HepG2 (cell line): ENCODE measurements at regions not wholly inside any gene's neighbourhood (a gene's known extent, or its start where the extent isn't known, plus 50 kb on each side); places are given as distances from the start of the nearest gene placed in this dataset.
"Not testable (repeated sequence)": the region's sequence is repeated elsewhere in the genome, so short reads cannot be mapped to it uniquely, and the experiment has no call there.

Experiments
- ATAC-seq: fragments of 200-7000 bp; cut with Tn5 transposase; 3 replicates; pipeline ENCODE4 v1.9.1; 2020; ENCODE audit warnings: mild to moderate bottlenecking, moderate library complexity
- BruUV-seq: library from RNA; stranded (reverse); fragments of 400-500 nt; replicated peaks from 2 replicates; lab custom pipeline; 2021; lab: Mats Ljungman, UMichigan
- CTCF ChIA-PET: fragments of 300-600 bp; formaldehyde crosslinking; extraction: SDS; loops from one replicate; lab custom pipeline; 2021; ENCODE audit warnings: low total read pairs, inconsistent platforms, low intra/inter-chr PET ratio; lab: Yijun Ruan, JAX
- POLR2A ChIA-PET: fragments of 350-600 bp; sonication (Branson Sonifier 250); formaldehyde crosslinking; loops from one replicate; lab custom pipeline; 2020; ENCODE audit warnings: antibody characterized with exemption, inconsistent platforms; lab: Yijun Ruan, JAX
- DNase-seq: peaks from one replicate; pipeline ENCODE4 v3.0.0-alpha.2; 2015; ENCODE audit warnings: low spot score
- FAIRE-seq: peaks from 3 replicates; lab custom pipeline; 2011; peaks lifted over from hg19 to GRCh38; lab: Jason Lieb, UNC
- H2AFZ ChIP-seq: one replicate; pipeline ENCODE4 v1.6.1; 2011; ENCODE audit warnings: low read length, inconsistent platforms
- H3K27ac ChIP-seq: fragments of 300-600 bp; 3 replicates; pipeline ENCODE4 v1.8.0; 2011; ENCODE audit warnings: mixed run types, mild to moderate bottlenecking, mixed read lengths, low read length, inconsistent platforms; ENCODE audit not compliant: insufficient read depth; ENCODE audit errors: extremely low read length
- H3K27me3 ChIP-seq, 2 experiments: fragments of 200-600 bp in 1 of 2; 2 replicates in 1 of 2; 3 replicates in 1 of 2; pipeline versions ENCODE4 v1.6.0 to v1.8.0; 2011; ENCODE audit warnings: low read length in 2 of 2, mild to moderate bottlenecking in 2 of 2, moderate library complexity in 2 of 2, inconsistent platforms in 1 of 2; ENCODE audit not compliant: insufficient read depth in 2 of 2, control insufficient read depth in 1 of 2
- H3K36me3 ChIP-seq, 2 experiments: fragments of 200-600 bp in 1 of 2; replicated peaks in 1 of 2; 2 replicates in 1 of 2; 3 replicates in 1 of 2; pipeline versions ENCODE4 v1.5.1 to v1.8.0; 2011; ENCODE audit warnings: low read length in 2 of 2, inconsistent platforms in 1 of 2; ENCODE audit not compliant: insufficient read depth in 2 of 2, control insufficient read depth in 1 of 2
- H3K4me1 ChIP-seq: 2 replicates; pipeline ENCODE4 v1.5.1; 2012; ENCODE audit warnings: low read length, inconsistent platforms; ENCODE audit not compliant: insufficient read depth
- H3K4me2 ChIP-seq: 2 replicates; pipeline ENCODE4 v1.6.0; 2011; ENCODE audit warnings: low read depth, low read length, inconsistent platforms
- H3K4me3 ChIP-seq, 3 experiments: fragments of 200-600 bp in 1 of 3; sonication (generic), shearing (Covaris generic) in 1 of 3; replicated peaks in 1 of 3; 2 replicates each; pipeline ENCODE4 v1.5.1; 2011 to 2016; ENCODE audit warnings: low read length in 3 of 3, inconsistent platforms in 2 of 3, low read depth in 2 of 3, mild to moderate bottlenecking in 2 of 3, control low read depth in 1 of 3, mixed read lengths in 1 of 3; ENCODE audit not compliant: insufficient read depth in 1 of 3
- H3K79me2 ChIP-seq: one replicate; pipeline ENCODE4 v1.6.1; 2011; ENCODE audit warnings: low read length, inconsistent platforms; ENCODE audit not compliant: insufficient read depth
- H3K9ac ChIP-seq: 2 replicates; pipeline ENCODE4 v1.6.0; 2011; ENCODE audit warnings: mild to moderate bottlenecking, low read depth, low read length, inconsistent platforms; ENCODE audit not compliant: insufficient read depth
- H3K9me3 ChIP-seq: 2 replicates; pipeline ENCODE4 v1.5.1; 2012; ENCODE audit warnings: mild to moderate bottlenecking, low read length
- H4K20me1 ChIP-seq: 2 replicates; pipeline ENCODE4 v1.6.0; 2011; ENCODE audit warnings: inconsistent platforms, mild to moderate bottlenecking, low read length, moderate library complexity; ENCODE audit not compliant: insufficient read depth
- ZNF816 ChIP-seq: sonication (generic); formaldehyde crosslinking; IDR thresholded peaks from 2 replicates; pipeline ENCODE4 v1.8.0; 2022; ENCODE audit warnings: missing genetic modification reagents, mild to moderate bottlenecking, borderline replicate concordance
- WGBS: methylation state at CpG from one replicate; pipeline ENCODE4 v1.1.6; 2017; ENCODE audit warnings: low lambda C conversion rate; 5-methylcytosine and 5-hydroxymethylcytosine counted together
- in situ Hi-C: cut with HindIII; loops from 2 replicates; pipeline ENCODE4 v1.10.0; 2017; ENCODE audit warnings: low pct_unique_long_range_greater_than_20kb; ENCODE audit not compliant: extremely low pct_ligation_motif_present
- intact Hi-C: fragments of 100-400 bp; cut with micrococcal nuclease; formaldehyde crosslinking; loops from one replicate; pipeline ENCODE4 v1.10.0; 2022; ENCODE audit not compliant: unreplicated experiment

DNA sequence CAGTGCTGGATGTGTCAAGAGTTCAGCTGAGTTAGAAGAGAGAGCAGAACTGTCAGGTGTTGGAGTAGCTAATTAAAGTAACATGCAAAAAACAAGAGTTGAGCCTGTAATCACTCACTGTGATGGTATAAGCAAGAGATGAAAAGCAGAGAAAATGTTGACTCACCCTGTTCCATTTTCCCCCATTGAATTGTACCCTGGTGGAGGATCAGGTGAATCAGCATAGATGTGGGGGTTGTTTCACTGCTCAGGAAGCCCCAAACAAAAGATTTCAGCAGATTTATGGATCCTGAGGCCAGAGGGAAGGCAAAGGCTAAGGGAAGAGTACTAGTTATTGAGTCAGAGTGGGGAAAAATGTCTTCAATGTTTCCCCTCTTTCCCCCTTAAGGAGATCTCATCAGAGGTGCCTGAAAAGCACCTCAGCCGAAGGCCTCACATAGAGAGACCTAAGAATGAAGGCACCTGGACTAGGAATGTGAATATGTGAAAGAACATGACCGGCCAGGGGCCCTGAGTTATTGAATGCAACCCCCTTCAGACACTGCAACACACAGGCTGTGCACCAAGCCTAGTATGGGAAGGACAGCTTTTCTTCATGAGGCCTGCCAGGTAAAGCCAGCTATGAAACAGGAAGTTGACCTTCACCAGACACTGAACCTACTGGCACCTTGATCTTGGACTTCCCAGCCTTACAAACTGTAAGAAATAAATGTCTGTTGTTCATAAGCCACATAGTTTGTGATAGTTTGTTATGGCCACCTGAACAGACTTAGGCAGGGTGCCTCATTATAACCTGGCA, 90.1 kb downstream of the TMCO5A start:
- no peak for TF ChIP-seq ZNF816 (CRISPR knock-in tag)
- Histone ChIP-seq H4K20me1 (no peaks in the 10 kb centered on the region), H3K4me3 (no peak overlapping the region), H3K27ac (no peak overlapping the region), H2AFZ (no peak overlapping the region), H3K9ac (no peak overlapping the region), H3K79me2 (no peaks in the 10 kb centered on the region), H3K9me3 (peaks cover 11% of the 10 kb centered on the region; the same call in 1 of the 2 replicates), H3K27me3 (no peaks in the 10 kb centered on the region), H3K4me1 (no peaks in the 10 kb centered on the region), H3K36me3 (no peaks in the 10 kb centered on the region), H3K4me2 (no peak overlapping the region)
- BruUV-seq = no TSS peak
- ATAC-seq (no peak), DNase-seq (no peak), FAIRE-seq (no peak)
- in situ Hi-C loops = loop anchor here (25.0 kb wide), 1 partner anchor 663 kb away; no protein-coding TSS in a partner anchor
- WGBS = 0% methylated on average over 2 of the region's 2 CpGs
- ChIA-PET POLR2A (no interaction called here), CTCF (no interaction called here)
- intact Hi-C loops = no loop called here

DNA sequence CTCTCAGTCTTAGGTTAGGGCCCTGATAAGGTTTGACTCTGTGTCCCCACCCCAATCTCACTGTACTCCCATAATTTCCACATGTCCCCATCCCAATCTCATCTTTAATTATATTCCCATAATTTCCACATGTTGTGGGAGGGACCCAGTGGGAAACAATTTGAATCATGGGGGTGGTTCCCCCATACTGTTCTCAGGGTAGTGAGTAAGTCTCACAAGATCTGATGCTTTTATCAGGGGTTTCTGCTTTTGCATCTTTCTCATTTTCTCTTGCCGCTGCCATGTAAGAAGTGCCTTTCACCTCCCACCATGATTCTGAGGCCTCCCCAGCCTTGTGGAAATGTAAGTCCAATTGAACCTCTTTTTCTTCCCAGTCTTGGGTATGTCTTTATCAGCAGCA, 91.2 kb downstream of the TMCO5A start:
- intact Hi-C loops, H3K27ac ChIP-seq, H3K9ac ChIP-seq, CTCF ChIA-PET, in situ Hi-C loops, H3K4me1 ChIP-seq, H3K79me2 ChIP-seq, H2AFZ ChIP-seq, H3K27me3 ChIP-seq, FAIRE-seq, H3K36me3 ChIP-seq, H4K20me1 ChIP-seq, H3K4me3 ChIP-seq, DNase-seq, BruUV-seq, H3K4me2 ChIP-seq, POLR2A ChIA-PET, ATAC-seq: not testable (repeated sequence)
- WGBS = 40% methylated on average over 1 of the region's 1 CpG
- H3K9me3 ChIP-seq = peaks cover 11% of the 10 kb centered on the region; the same call in 1 of the 2 replicates
